Stimulated activated effector memory CD8-positive, alpha-beta T cell treated with anti-CD3 and anti-CD28 coated beads, Interleukin-12 subunit alpha, Interleukin-12 subunit beta, amount 100 ng/mL, for 72 hours (primary cell): ENCODE measurements at regions not wholly inside any gene's neighbourhood (a gene's known extent, or its start where the extent isn't known, plus 50 kb on each side); places are given as distances from the start of the nearest gene placed in this dataset.

Experiments used
- ATAC-seq: fragments of 150-1000 bp; cut with Tn5 transposase; 2 replicates; pipeline ENCODE4 v1.10.0; 2021
- DNase-seq, 2 donors: peaks; one replicate each; pipeline ENCODE4 v3.0.0; 2021 to 2022; ENCODE audit warnings: low spot score in 2 of 2
- H3K27ac Mint-ChIP-seq: one replicate; pipeline ENCODE4 v1.8.0; 2022; ENCODE audit warnings: mild to moderate bottlenecking, mixed read lengths
- H3K36me3 Mint-ChIP-seq: one replicate; pipeline ENCODE4 v1.8.0; 2022; ENCODE audit warnings: mild to moderate bottlenecking, mixed read lengths
- H3K4me1 Mint-ChIP-seq: one replicate; pipeline ENCODE4 v1.8.0; 2022; ENCODE audit warnings: mixed read lengths
- H3K4me3 Mint-ChIP-seq: one replicate; pipeline ENCODE4 v1.8.0; 2022; ENCODE audit warnings: mild to moderate bottlenecking, mixed read lengths
- H3K9me3 Mint-ChIP-seq: one replicate; pipeline ENCODE4 v1.8.0; 2022; ENCODE audit warnings: mixed read lengths

DNA sequence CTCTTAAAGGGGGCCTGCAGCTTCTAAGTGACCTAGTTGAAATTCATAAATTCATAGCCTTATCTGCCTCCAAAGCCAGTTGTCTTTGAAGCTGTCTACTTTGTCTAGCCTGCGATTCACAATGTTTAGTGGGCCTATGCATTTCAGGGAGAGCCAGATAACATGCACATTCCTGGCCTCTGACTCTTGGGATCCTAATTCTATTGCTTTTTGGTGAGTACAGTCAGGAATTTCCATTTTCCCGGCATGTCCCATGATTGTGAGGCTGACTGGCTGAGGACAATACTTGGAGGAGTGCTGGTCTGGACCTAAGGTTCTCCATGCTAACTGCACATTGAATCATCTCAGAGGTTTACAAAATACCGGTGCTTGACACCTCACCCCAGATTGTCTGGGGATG lies 155.0 kb downstream of the MSL3 start:
- Mint-ChIP-seq H3K9me3 (peaks cover under 1% of the 10 kb centered on the region), H3K4me1 (no peaks in the 10 kb centered on the region), H3K27ac (no peak overlapping the region), H3K4me3 (no peak overlapping the region), H3K36me3 (no peaks in the 10 kb centered on the region)
- ATAC-seq (no peak), DNase-seq (no peak)

DNA sequence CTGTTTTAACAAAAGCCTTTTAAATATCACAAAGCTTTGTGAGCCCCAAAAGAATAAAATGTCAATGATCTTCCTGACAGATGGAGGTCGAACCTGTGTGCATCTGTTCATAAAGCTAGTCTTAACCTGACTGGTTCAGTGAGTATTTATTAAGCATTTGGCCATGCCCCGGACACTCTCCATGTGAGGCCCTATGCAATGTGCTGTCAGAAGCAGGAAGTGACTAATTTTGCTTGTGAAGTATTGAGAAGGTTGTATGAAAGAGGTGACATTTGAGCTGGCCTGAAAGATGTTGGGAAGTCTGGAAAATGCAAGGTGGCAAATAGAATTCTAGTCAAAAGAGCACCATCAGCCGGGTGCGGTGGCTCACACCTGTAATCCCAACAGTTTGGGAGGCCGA lies 171.4 kb downstream of the MSL3 start:
- Mint-ChIP-seq H3K9me3 (no peaks in the 10 kb centered on the region), H3K4me1 (no peaks in the 10 kb centered on the region), H3K4me3 (no peak overlapping the region), H3K27ac (no peak overlapping the region), H3K36me3 (no peaks in the 10 kb centered on the region)
- no peak for ATAC-seq
- no peak for DNase-seq

DNA sequence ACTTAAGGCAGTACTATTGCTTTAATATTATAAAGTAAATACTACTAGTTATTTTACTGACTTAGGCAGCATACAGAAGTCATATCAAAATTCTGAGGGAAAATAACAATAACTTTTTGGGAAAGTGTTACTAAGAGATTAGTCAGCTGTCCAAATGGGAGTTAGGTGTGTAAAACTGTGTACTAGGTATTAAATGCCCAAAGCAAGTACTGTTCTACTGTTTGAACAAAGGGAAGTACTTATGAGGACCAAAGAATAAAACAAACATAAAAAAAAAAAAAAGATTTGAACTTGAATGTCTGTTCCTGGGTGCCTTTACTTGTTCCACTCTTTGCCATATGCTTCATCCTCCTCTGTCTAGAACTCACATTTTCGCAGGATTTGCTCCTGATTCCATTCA lies 174.4 kb downstream of the MSL3 start:
- Mint-ChIP-seq H3K27ac (no peak overlapping the region), H3K4me3 (no peak overlapping the region), H3K4me1 (no peaks in the 10 kb centered on the region), H3K36me3 (no peaks in the 10 kb centered on the region), H3K9me3 (no peaks in the 10 kb centered on the region)
- no peak for DNase-seq
- no peak for ATAC-seq

- H3K27ac Mint-ChIP-seq: no peak overlapping the region
- DNase-seq (no peak), ATAC-seq (no peak)
- H3K36me3 Mint-ChIP-seq: no peaks in the 10 kb centered on the region
- H3K4me1 Mint-ChIP-seq: no peaks in the 10 kb centered on the region
- H3K9me3 Mint-ChIP-seq: no peaks in the 10 kb centered on the region
- no peak overlapping the region for H3K4me3 Mint-ChIP-seq
Measured at GRCh38 chrX:11934089-11934488, 176.1 kb downstream of the MSL3 start.

DNA sequence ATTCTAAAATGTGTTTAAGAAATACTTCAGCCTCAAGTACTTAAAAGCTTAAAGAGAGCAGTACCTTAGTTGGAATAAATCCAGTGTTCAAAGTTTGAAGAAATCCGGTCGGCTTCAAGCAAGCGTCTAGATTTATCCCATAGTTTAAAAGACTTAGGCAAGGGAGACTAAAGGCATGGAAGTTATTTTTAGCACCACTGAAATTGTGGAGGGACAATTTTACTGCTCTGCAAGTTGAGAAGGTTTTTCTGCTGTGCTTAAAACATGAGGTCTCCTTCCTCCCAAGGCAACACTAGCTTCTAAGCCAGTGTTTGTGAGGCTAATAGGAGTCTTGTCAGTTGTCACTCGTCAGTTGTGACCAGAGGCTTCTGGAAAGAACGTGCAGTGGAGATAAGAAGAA lies 183.5 kb downstream of the MSL3 start:
- no peak for ATAC-seq
- H3K27ac Mint-ChIP-seq: no peak overlapping the region
- no peaks in the 10 kb centered on the region for H3K36me3 Mint-ChIP-seq
- no peak overlapping the region for H3K4me3 Mint-ChIP-seq
- peaks cover 2% of the 10 kb centered on the region for H3K9me3 Mint-ChIP-seq
- DNase-seq: no peak
- H3K4me1 Mint-ChIP-seq: no peaks in the 10 kb centered on the region

GRCh38 chrX:11944501-11944900 lies 186.5 kb downstream of the MSL3 start:
- DNase-seq: no peak
- no peak overlapping the region for H3K27ac Mint-ChIP-seq
- H3K36me3 Mint-ChIP-seq: no peaks in the 10 kb centered on the region
- H3K4me3 Mint-ChIP-seq: no peak overlapping the region
- no peaks in the 10 kb centered on the region for H3K4me1 Mint-ChIP-seq
- peaks cover 2% of the 10 kb centered on the region for H3K9me3 Mint-ChIP-seq
- no peak for ATAC-seq

- Mint-ChIP-seq H3K36me3 (no peaks in the 10 kb centered on the region), H3K4me3 (no peak overlapping the region), H3K4me1 (no peaks in the 10 kb centered on the region), H3K9me3 (peaks cover 2% of the 10 kb centered on the region), H3K27ac (no peak overlapping the region)
- no peak for ATAC-seq
- no peak for DNase-seq
Measured at GRCh38 chrX:11949291-11949690, 189.0 kb upstream of the FRMPD4 start.

GRCh38 chrX:11952176-11952720 lies 186.0 kb upstream of the FRMPD4 start:
- Mint-ChIP-seq H3K27ac (no peak overlapping the region), H3K4me1 (no peaks in the 10 kb centered on the region), H3K9me3 (no peaks in the 10 kb centered on the region), H3K4me3 (no peak overlapping the region), H3K36me3 (no peaks in the 10 kb centered on the region)
- ATAC-seq (no peak), DNase-seq (no peak)

- H3K4me1 Mint-ChIP-seq: no peaks in the 10 kb centered on the region
- H3K27ac Mint-ChIP-seq: no peak overlapping the region
- H3K36me3 Mint-ChIP-seq: no peaks in the 10 kb centered on the region
- H3K4me3 Mint-ChIP-seq: no peak overlapping the region
- ATAC-seq (no peak), DNase-seq (no peak)
- no peaks in the 10 kb centered on the region for H3K9me3 Mint-ChIP-seq
Measured at GRCh38 chrX:11953615-11954014, 184.7 kb upstream of the FRMPD4 start.

DNA sequence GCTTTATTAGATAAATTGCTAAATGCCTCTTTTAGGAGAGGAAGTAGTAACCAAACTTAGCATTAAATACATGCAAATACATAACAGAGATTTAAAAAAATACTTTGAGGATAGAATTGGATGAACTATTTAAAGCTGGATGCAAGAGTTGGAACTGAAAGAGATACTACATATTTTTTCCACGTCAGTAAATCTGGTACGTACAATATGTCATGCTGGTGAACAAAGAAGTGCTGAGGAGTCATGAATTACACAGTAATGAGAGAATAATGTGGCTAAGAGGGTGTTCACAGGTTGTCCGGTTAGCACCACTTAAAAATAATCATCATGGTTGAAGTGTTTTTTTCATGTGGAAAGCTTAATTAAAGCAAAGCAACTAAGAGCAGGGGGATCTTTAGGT lies 184.1 kb upstream of the FRMPD4 start:
- Mint-ChIP-seq H3K27ac (no peak overlapping the region), H3K4me3 (no peak overlapping the region), H3K4me1 (no peaks in the 10 kb centered on the region), H3K9me3 (no peaks in the 10 kb centered on the region), H3K36me3 (no peaks in the 10 kb centered on the region)
- ATAC-seq (no peak), DNase-seq (no peak)

DNA sequence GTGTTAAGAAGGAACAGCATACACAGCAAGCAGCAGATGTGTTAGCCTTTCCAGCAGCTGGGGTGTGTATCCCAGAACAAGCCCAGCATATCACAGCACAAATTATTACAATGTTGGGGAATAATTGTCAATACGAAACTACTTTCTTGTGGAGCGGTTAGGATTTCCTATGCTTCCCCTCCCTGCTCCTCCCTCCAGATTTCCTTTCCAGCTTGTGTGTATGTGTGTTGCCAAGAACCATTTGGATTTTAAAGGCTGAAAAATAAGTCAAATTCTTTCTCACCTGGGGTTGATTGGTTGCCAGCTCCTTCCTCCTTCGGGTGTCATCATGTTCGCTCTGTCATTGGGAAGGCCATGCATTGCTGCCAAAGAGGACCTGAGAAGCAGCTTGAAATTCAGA lies 178.2 kb upstream of the FRMPD4 start:
- no peak overlapping the region for H3K27ac Mint-ChIP-seq

GRCh38 chrX:11965436-11965835 lies 172.8 kb upstream of the FRMPD4 start:
- DNase-seq (no peak), ATAC-seq (no peak)
- Mint-ChIP-seq H3K36me3 (no peaks in the 10 kb centered on the region), H3K9me3 (no peaks in the 10 kb centered on the region), H3K27ac (no peak overlapping the region), H3K4me3 (no peak overlapping the region), H3K4me1 (no peaks in the 10 kb centered on the region)

More for the DNA sequence above, 178.2 kb upstream of the FRMPD4 start:
- ATAC-seq (no peak), DNase-seq (no peak)
- Mint-ChIP-seq H3K4me3 (no peak overlapping the region), H3K9me3 (no peaks in the 10 kb centered on the region), H3K4me1 (no peaks in the 10 kb centered on the region), H3K36me3 (no peaks in the 10 kb centered on the region)

GRCh38 chrX:11967986-11968869 lies 170.0 kb upstream of the FRMPD4 start:
- Mint-ChIP-seq H3K9me3 (no peaks in the 10 kb centered on the region), H3K36me3 (no peaks in the 10 kb centered on the region), H3K4me3 (no peak overlapping the region), H3K27ac (no peak overlapping the region), H3K4me1 (no peaks in the 10 kb centered on the region)
- DNase-seq (no peak), ATAC-seq (no peak)

DNA sequence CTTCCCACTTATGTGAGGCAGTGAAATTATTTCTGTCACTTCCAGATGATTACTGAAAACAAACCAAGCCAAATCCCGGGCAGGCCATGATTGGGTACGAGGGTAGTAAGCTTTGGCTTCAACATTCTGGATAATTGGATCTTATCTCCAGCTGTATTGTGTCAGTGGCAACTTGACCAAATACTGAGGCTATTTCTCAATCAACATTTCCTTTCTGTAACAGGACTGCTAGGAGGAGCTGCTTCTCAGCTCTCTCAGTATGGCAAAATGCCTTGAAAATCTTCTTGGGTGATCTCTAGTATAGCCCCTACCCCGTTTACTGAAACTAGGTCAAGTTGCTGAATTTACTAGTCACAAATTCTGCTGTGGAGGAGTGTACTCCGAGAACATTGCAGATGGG lies 169.3 kb upstream of the FRMPD4 start:
- no peak overlapping the region for H3K27ac Mint-ChIP-seq
- no peak overlapping the region for H3K4me3 Mint-ChIP-seq
- H3K4me1 Mint-ChIP-seq: no peaks in the 10 kb centered on the region
- ATAC-seq (no peak), DNase-seq (no peak)
- H3K9me3 Mint-ChIP-seq: no peaks in the 10 kb centered on the region
- H3K36me3 Mint-ChIP-seq: no peaks in the 10 kb centered on the region

- Mint-ChIP-seq H3K4me1 (no peaks in the 10 kb centered on the region), H3K27ac (no peak overlapping the region), H3K36me3 (no peaks in the 10 kb centered on the region), H3K4me3 (no peak overlapping the region), H3K9me3 (no peaks in the 10 kb centered on the region)
- ATAC-seq: no peak
- DNase-seq: no peak
Measured at GRCh38 chrX:11970578-11971359, 167.5 kb upstream of the FRMPD4 start.

DNA sequence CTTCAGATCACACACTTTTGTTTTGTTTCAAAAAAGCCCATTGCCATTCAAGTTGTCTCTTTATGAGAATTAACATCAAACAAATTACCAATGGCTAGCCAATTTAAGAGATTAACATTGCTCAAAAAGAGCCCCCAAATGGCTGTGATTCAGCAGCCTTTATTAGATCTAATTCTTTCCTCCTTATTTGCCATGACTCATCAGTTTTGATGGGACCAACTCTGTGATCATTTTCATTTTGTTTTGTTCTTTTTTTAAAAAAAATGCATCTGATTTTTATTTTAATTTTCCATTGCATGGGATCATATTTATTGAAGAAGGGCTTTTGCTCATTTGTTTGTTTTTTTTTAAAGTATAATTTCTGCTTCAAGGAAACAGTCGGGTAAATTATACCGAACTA lies 161.6 kb upstream of the FRMPD4 start:
- DNase-seq (no peak), ATAC-seq (no peak)
- no peaks in the 10 kb centered on the region for H3K36me3 Mint-ChIP-seq
- H3K27ac Mint-ChIP-seq: no peak overlapping the region
- H3K4me1 Mint-ChIP-seq: no peaks in the 10 kb centered on the region
- H3K4me3 Mint-ChIP-seq: no peak overlapping the region
- no peaks in the 10 kb centered on the region for H3K9me3 Mint-ChIP-seq
